Fibroblast of the aortic adventitia (primary cell): ENCODE measurements at regions not wholly inside any gene's neighbourhood (a gene's known extent, or its start where the extent isn't known, plus 50 kb on each side); places are given as distances from the start of the nearest gene placed in this dataset. TPM values are rescaled to one million over a fixed set of nuclear protein-coding genes. Genes with fewer than 3 reads are reported as not detected.
"Not testable (repeated sequence)": the region's sequence is repeated elsewhere in the genome, so short reads cannot be mapped to it uniquely, and the experiment has no call there.

Experiments used
- DNase-seq: peaks from one replicate; pipeline ENCODE4 v3.0.0-alpha.2; 2010; ENCODE audit warnings: low read depth
- H3K4me3 ChIP-seq: 2 replicates; pipeline ENCODE4 v1.5.1; 2011; ENCODE audit warnings: low read depth, mild to moderate bottlenecking, control low read depth, low read length, moderate library complexity
- CTCF ChIP-seq: IDR thresholded peaks from 2 replicates; pipeline ENCODE4 v1.5.1; 2011; ENCODE audit warnings: mild to moderate bottlenecking, low read length, control low read depth, inconsistent platforms; ENCODE audit not compliant: insufficient read depth
- small RNA-seq: library from RNA; depleted of rRNA; stranded (forward); fragments of <200 nt; gene quantifications from one replicate; pipeline ENCODE3, GENCODE V24; 2012

GRCh38 chr12:91249518-91250272, 67.1 kb upstream of the DCN start:
- no peak overlapping the region for H3K4me3 ChIP-seq
- no peak for TF ChIP-seq CTCF
- peak; percentile 67 for DNase-seq

- TF ChIP-seq CTCF, result no peak
- peak; percentile 75 for DNase-seq
- H3K4me3 ChIP-seq, result no peak overlapping the region
Observed at GRCh38 chr12:91249054-91249453, 66.4 kb upstream of the DCN start.

GRCh38 chr12:91243177-91243576, 60.6 kb upstream of the DCN start:
- peak; percentile 57 for DNase-seq
- TF ChIP-seq CTCF, result peak; percentile 75
- not testable (repeated sequence) for H3K4me3 ChIP-seq

- no peak for DNase-seq
- no peak for TF ChIP-seq CTCF
- no peak overlapping the region for H3K4me3 ChIP-seq
Observed at GRCh38 chr12:91241756-91242155, 59.1 kb upstream of the DCN start.

GRCh38 chr12:91240386-91241095, 57.9 kb upstream of the DCN start:
- DNase-seq, result no peak
- no peak for TF ChIP-seq CTCF

GRCh38 chr12:91239481-91239880, 56.9 kb upstream of the DCN start:
- no peak for TF ChIP-seq CTCF
- no peak overlapping the region for H3K4me3 ChIP-seq
- peak; percentile 44 for DNase-seq

More at GRCh38 chr12:91240386-91241095, 57.9 kb upstream of the DCN start:
- H3K4me3 ChIP-seq, result no peak overlapping the region

Small RNA genes in the stretch of these regions (small RNA-seq; reads per million reads assigned to genes)
- not detected for gene AC090049.2
- not detected for gene RF02110
